ENCODE measurements at regions not wholly inside any gene's neighbourhood (a gene's known extent, or its start where the extent isn't known, plus 50 kb on each side); places are given as distances from the start of the nearest gene placed in this dataset.
A peak's percentile ranks its signal among the peaks of the same experiment; 100 is the strongest.
"Not testable (repeated sequence)": the region's sequence is repeated elsewhere in the genome, so short reads cannot be mapped to it uniquely, and the experiment has no call there.

DNA sequence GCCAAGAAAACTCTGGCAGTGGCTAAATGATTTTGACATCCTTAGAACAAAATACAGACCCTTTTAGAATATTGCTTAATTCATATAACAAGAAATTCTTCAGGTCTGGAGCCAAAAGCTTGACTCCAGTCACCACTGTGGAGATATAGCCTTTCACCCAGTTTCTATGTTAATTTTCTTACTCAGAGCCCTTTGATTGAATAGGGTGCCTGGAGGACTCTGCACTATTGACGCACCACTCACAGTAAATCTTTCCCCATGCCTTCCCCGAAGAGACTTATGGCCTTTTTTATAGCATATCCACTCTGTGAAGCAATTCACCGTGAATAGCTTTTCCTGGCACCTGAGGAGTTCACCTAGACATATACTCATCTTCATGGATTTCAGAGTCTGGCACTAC lies 613.8 kb downstream of the ZWINT start:
- no peak for DNase-seq

DNA sequence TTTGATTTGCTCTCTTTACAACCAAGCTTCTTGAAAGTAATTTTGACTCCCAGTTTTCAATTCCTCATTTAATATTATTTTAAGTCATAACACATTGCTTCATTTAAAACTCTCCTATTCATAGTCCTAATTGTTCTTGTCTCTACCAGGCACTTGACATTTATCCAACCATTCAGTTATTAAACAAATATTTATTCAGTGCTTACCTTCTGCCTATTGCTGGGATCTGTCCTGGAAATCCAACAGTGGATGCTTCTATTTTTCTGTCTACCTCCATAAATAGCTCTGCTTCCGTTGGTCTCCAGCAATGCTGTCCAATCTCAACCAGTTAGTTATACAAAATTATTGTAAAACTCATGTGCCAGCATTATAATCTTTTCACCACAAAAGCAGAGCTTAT lies 615.1 kb downstream of the ZWINT start:
- DNase-seq = no peak

- DNase-seq = no peak
These were observed 618.6 kb downstream of the ZWINT start for GRCh38 chr10:55742487-55742886.

- DNase-seq = not testable (repeated sequence)
These were observed 620.3 kb downstream of the ZWINT start for GRCh38 chr10:55740767-55741166.

DNA sequence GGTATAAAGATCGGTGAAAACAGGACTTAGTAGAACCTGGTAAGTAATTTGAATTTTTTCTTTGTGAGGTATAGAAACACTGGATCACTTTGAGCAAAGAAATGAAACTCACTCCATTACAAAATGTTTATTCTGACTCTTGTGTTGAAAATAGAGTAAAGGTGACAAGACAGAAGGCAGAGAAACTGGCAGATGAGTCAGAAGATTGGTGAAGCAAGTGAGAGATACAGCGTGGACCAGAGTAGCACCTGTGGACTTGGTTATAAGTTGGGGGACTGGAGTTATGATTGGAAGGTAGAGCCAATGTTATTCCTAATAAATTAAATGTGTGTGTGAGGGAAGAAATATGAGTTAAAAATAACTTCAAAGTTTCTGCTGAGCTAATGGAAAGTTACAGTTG lies 620.9 kb downstream of the ZWINT start:
- no peak for DNase-seq

DNA sequence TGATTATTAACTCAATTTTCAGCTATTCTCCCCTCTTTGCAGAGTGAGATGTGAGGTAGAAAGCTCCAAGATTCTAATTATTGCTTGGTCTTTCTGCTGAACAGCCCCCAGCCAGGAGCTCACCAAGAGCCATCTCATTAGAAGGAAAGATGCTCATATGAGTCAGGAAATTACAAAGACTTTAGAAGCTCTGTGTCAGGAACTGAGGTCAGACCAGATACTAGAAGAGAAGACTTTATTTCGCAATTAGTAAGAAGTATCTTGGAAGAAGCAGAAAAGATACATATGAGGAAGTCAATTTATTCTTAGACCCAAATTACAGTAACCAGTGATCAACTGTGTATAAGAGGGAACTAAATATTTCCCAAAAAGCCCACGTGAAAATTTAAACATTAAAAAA lies 626.9 kb downstream of the ZWINT start:
- DNase-seq = no peak

DNA sequence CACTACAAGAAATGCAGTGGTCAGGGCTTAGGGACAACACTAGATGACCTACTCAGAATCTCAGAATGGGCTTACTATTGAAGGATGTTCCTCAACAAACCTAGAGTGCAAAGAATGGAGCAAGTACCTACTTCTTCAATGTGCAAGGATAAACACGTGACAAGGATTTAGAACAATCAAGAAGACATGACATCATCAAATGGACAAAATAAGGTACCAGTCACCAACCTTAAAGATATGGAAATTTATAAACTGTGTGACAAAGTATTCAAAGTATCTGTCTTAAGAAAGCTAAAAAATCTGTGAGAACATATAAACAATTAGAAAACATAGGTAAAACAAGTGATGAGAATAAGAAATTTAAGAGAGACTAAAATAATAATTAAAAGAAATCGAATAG lies 656.1 kb downstream of the ZWINT start:
- DNase-seq = no peak

- no peak for DNase-seq
These were observed 692.6 kb downstream of the ZWINT start for GRCh38 chr10:55668326-55668922.

- no peak for DNase-seq
These were observed 707.5 kb downstream of the ZWINT start for GRCh38 chr10:55653531-55653930.

GRCh38 chr10:55641601-55642000 lies 719.5 kb downstream of the ZWINT start:
- no peak for DNase-seq

DNA sequence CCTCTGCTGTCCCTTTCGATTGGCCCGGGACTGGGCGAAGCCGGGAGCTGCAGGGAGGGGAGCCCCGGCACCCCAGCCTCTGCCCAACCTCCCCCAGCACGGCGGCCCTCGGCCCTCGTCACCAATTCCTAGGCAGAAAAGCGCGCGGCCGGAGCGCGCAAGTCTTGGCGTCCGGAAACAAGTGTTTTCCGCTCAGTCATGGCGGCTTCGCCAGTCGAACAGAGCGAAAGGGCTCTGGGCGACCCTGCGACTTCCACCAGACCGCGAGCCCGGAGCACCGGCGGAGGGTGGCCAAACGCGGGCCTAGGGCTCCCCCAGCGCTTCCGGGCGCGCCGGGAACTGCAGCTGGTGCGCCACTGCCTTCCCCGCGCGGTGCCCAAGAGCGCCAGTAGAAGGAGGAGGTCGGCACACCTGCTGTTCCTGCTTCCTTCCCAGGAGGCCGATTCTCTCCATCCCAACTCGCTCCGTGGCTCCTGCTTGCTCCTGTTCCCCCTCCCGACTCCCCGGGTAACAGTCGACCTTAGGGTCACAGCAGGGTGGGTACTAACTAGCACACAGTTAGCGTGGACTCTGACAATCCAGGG lies 729.9 kb downstream of the ZWINT start:
- DNase-seq = peak; percentile 43

- peak; percentile 11 for DNase-seq
These were observed 730.5 kb downstream of the ZWINT start for GRCh38 chr10:55630491-55631056.

DNA sequence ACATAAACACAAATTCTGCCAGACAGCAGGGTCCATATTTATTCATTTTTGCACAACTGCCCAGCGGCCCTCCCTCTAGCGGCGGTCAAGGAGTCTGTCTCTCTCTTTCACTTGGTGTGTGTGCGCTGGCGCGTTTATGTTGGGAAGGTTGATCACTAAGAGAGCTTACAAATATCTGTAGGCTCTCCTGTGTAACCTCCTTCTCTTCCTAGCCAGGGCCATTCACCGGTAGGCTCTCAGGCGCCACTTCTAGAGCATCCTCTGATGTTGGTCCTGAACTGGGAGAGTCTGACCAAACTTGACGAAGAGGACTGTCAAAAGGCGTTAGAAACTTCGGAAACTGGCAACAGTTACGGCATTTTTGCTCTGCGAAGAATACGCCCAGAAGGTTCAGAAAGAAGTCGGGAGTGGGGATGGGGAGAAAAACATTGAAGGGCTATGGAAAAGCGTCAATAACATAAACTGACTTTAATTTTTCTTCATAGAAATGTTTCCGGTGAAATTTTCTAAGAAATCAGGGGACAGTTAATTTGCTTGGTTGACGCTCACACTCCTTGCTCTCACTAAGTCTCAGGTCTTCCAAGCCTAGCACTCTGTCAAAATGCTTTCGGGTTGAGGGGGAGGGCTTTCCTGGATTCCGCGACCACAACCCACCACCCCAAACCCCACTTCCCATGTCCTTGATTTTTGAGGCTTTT lies 731.1 kb downstream of the ZWINT start:
- peak; percentile 24 for DNase-seq

- no peak for DNase-seq
These were observed 732.8 kb downstream of the ZWINT start for GRCh38 chr10:55628260-55628701.

GRCh38 chr10:55627501-55628051 lies 733.5 kb downstream of the ZWINT start:
- DNase-seq = no peak

DNA sequence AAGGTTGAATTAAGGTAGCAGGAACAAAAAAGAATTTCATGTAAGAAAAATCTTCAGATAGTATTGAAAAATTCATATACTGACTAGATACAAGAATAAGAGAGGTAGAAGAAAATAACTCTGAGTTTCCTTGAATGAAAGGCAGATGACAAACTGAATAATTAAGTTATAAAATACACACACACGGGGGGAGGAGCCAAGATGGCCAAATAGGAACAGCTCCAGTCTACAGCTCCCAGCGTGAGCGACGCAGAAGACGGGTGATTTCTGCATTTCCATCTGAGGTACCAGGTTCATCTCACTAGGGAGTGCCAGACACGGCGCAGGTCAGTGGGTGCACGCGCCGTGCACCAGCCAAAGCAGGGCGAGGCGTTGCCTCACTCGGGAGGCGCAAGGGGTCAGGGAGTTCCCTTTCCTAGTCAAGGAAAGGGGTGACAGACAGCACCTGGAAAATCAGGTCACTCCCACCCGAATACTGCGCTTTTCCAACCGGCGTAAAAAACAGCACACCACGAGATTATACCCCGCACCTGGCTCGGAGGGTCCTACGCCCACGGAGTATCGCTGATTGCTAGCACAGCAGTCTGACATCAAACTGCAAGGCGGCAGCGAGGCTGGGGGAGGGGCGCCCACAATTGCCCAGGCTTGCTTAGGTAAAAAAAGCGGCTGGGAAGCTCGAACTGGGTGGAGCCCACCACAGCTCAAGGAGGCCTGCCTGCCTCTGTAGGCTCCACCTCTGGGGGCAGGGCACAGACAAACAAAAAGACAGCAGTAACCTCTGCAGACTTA lies 759.2 kb downstream of the ZWINT start:
- not testable (repeated sequence) for DNase-seq

DNA sequence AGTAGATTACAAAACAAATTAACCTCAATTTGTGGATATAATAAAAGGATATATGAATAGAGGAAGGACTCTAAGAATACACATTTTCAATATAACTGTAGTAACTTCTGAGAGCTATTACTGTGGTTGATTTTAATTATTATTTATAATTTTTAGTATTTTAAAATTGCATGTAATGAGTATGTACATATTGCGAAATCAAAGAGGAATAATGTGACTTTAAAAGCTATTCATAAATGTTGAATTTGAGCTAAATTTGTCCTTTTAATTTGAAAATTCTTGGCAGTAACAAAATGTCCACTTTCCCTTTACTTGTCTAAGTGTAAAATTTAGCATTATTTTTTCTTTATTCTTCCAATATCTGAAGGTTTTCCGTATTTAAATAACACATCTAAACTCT lies 750.6 kb upstream of the PCDH15 start:
- no peak for DNase-seq

DNA sequence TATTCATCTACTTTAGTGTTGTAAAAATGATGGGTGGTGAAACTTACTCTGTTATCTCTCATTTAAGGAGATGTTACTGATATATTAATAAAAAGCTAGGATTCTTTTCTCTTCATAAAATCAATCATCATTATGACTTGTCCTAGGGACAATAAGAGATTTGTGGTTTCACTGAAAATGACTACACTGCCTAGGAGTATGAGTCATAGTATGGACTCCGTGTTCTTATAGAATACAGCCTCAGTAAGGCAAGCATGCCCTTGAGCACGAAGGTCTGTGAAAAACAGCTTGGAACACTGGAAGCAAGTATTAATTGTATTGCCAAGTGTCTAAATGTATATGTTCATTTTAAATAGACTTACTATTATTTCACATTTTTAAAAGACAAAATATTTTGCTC lies 749.2 kb upstream of the PCDH15 start:
- no peak for DNase-seq

DNA sequence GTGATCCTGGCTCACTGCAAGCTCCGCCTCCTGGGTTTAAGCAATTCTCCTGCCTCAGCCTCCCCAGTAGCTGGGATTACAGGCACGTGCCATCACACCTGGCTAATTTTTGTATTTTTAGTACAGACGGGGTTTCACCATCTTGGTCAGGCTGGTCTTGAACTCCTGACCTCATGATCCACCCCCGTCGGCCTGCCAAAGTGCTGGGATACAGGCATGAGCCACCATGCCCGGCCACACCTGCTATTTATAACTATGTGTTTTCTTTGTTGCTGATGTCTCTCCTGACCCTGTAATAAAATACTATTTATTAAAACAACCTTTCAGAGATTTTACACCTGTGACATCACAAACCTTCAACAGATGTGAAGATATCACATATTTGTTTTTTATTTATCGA lies 736.5 kb upstream of the PCDH15 start:
- DNase-seq = not testable (repeated sequence)

DNA sequence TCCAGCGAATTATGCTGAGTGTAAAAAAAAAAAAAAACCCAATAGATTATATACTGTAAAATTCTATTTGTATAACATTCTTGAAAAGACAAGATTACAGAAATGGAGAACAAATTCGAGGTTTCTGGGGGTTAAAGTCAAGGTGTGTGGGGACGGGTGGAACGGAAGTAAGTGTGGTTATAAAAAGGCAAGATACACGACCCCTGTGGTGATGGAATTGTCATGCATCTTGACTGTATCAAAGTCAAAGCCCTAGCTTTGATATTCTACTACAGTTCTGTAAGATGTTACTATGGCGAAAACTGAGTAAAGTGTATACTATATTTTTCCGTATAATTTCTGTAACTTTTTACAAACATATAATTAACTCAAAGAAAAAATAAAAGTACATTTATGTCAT lies 718.2 kb upstream of the PCDH15 start:
- DNase-seq = no peak

DNA sequence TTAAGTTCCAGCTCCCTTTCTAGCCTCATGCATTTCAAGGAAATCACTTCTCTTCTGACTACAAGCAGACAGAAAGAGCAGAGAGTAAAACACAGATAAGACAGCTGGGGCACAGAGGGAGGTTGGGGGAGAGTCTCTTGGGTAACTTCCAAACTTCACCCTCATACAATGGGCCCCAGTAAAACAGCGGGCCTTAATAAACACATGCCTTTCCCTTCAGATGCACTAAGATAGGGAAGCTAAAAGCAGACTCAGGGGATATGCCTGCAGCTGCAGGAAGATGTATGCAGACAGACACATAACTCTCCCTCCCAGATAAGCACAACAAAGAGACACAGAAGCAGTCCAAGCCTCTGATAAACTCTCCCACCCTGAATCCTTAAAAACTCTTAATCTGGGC lies 717.4 kb upstream of the PCDH15 start:
- DNase-seq = not testable (repeated sequence)

DNA sequence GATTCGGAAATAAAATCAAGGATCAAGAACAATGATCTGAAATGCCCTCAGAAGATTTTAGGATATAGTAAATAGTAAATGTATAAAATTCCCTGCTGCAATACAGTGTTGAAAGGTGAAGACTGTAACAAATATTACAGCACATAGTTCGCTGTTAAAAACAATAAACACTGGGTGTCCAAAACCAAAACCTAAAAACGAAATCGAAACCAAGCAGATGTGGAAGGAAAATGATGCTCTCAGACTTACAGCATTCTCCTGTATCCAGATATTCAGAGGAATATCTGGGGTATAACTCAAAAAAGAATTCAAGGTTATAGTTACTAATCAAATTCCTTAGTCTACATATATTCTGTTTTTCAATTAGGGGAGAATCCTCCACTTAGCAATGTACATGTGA lies 708.1 kb upstream of the PCDH15 start:
- DNase-seq = no peak
